ENCODE measurements at regions not wholly inside any gene's neighbourhood (a gene's known extent, or its start where the extent isn't known, plus 50 kb on each side); places are given as distances from the start of the nearest gene placed in this dataset.
"Not testable (repeated sequence)": the region's sequence is repeated elsewhere in the genome, so short reads cannot be mapped to it uniquely, and the experiment has no call there.

DNA sequence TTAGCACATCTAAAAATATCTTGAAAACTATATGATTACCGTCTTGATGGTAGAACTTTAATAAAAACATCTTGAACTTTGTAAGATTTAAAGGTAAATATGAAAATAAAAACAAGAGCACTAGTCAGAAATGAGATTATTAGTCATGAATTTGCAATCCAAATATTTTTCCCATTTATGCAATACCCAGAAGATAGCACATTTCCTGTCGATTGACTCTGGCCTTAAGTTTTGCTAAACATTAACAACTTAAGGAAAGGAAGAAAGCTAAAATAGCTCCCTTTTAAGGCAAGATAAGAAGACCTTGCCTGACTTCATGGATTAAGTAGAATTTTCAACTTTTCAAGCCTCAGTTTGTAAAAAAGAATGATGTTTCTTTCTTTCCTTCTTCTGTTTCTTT is 1374.7 kb upstream of the RAG2 start:
- no peaks in the 10 kb centered on the region for H3K79me2 ChIP-seq
- no peak overlapping the region for H3K9ac ChIP-seq
- no peak overlapping the region for H3K27ac ChIP-seq
- H3K4me2 ChIP-seq (ENCODE audit: low read length): no peak overlapping the region
- H3K4me3 ChIP-seq (ENCODE audit: low read depth, low read length): no peak overlapping the region
- H3K36me3 ChIP-seq (ENCODE audit: control insufficient read depth, insufficient read depth, low read length): no peaks in the 10 kb centered on the region
- no peaks in the 10 kb centered on the region for H3K9me3 ChIP-seq (ENCODE audit: control insufficient read depth, low read length)
- H3K4me1 ChIP-seq: no peaks in the 10 kb centered on the region
- no peak overlapping the region for H2AFZ ChIP-seq
- no peaks in the 10 kb centered on the region for H3K27me3 ChIP-seq (ENCODE audit: control insufficient read depth, insufficient read depth, low read length)
- TF ChIP-seq, protein P1, sequence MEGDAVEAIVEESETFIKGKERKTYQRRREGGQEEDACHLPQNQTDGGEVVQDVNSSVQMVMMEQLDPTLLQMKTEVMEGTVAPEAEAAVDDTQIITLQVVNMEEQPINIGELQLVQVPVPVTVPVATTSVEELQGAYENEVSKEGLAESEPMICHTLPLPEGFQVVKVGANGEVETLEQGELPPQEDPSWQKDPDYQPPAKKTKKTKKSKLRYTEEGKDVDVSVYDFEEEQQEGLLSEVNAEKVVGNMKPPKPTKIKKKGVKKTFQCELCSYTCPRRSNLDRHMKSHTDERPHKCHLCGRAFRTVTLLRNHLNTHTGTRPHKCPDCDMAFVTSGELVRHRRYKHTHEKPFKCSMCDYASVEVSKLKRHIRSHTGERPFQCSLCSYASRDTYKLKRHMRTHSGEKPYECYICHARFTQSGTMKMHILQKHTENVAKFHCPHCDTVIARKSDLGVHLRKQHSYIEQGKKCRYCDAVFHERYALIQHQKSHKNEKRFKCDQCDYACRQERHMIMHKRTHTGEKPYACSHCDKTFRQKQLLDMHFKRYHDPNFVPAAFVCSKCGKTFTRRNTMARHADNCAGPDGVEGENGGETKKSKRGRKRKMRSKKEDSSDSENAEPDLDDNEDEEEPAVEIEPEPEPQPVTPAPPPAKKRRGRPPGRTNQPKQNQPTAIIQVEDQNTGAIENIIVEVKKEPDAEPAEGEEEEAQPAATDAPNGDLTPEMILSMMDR (IDR thresholded peaks at IDR 0.05): no peak

- not testable (repeated sequence) for H3K9ac ChIP-seq; H3K4me2 ChIP-seq (ENCODE audit: low read length); H3K36me3 ChIP-seq (ENCODE audit: control insufficient read depth, insufficient read depth, low read length); H3K27me3 ChIP-seq (ENCODE audit: control insufficient read depth, insufficient read depth, low read length); H3K9me3 ChIP-seq (ENCODE audit: control insufficient read depth, low read length); H3K79me2 ChIP-seq; H3K27ac ChIP-seq; H2AFZ ChIP-seq; H3K4me3 ChIP-seq (ENCODE audit: low read depth, low read length); H3K4me1 ChIP-seq
Measured at GRCh38 chr11:37969336-37969735, 1371.3 kb upstream of the RAG2 start.

- TF ChIP-seq, protein P1 (IDR thresholded peaks at IDR 0.05): no peak
- H3K27ac ChIP-seq: no peak overlapping the region
- H2AFZ ChIP-seq: no peak overlapping the region
- H3K79me2 ChIP-seq: no peaks in the 10 kb centered on the region
- H3K4me1 ChIP-seq: no peaks in the 10 kb centered on the region
- H3K9ac ChIP-seq: no peak overlapping the region
- H3K9me3 ChIP-seq (ENCODE audit: control insufficient read depth, low read length): no peaks in the 10 kb centered on the region
- H3K4me2 ChIP-seq (ENCODE audit: low read length): no peak overlapping the region
- no peaks in the 10 kb centered on the region for H3K27me3 ChIP-seq (ENCODE audit: control insufficient read depth, insufficient read depth, low read length)
- H3K4me3 ChIP-seq (ENCODE audit: low read depth, low read length): no peak overlapping the region
- no peaks in the 10 kb centered on the region for H3K36me3 ChIP-seq (ENCODE audit: control insufficient read depth, insufficient read depth, low read length)
Measured at GRCh38 chr11:37968148-37968547, 1370.1 kb upstream of the RAG2 start.

DNA sequence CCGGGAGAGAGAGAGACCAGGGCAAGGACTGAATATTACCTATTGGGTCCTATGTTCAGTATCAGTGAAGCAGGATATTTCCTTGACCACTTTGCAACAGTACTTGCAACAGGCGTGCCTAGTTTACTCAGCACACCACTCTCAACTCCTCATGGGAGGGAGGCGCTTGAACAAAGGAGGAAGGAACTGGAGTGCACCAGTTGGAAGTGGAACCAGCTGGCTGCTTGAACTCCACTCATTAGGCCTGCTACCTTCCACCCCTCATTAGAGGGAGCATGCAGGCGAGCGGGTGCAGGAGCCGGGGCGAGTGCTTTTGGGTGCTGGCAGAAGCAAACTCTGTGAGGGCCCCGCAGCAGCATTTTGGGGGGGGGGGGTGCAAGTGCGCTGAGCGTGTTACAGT is 1369.6 kb upstream of the RAG2 start:
- TF ChIP-seq, protein P1 (IDR thresholded peaks at IDR 0.05): no peak
- no peak overlapping the region for H3K9ac ChIP-seq

GRCh38 chr11:37963440-37963839 is 1365.4 kb upstream of the RAG2 start:
- H3K4me3 ChIP-seq (ENCODE audit: low read depth, low read length): no peak overlapping the region
- no peaks in the 10 kb centered on the region for H3K79me2 ChIP-seq
- H3K36me3 ChIP-seq (ENCODE audit: control insufficient read depth, insufficient read depth, low read length): no peaks in the 10 kb centered on the region
- H3K9ac ChIP-seq: no peak overlapping the region
- no peaks in the 10 kb centered on the region for H3K9me3 ChIP-seq (ENCODE audit: control insufficient read depth, low read length)
- H3K27me3 ChIP-seq (ENCODE audit: control insufficient read depth, insufficient read depth, low read length): no peaks in the 10 kb centered on the region
- TF ChIP-seq, protein P1 (IDR thresholded peaks at IDR 0.05): no peak
- no peaks in the 10 kb centered on the region for H3K4me1 ChIP-seq
- H3K27ac ChIP-seq: no peak overlapping the region
- no peak overlapping the region for H2AFZ ChIP-seq
- no peak overlapping the region for H3K4me2 ChIP-seq (ENCODE audit: low read length)

More for the DNA sequence above, 1369.6 kb upstream of the RAG2 start:
- H3K36me3 ChIP-seq (ENCODE audit: control insufficient read depth, insufficient read depth, low read length): no peaks in the 10 kb centered on the region
- no peaks in the 10 kb centered on the region for H3K9me3 ChIP-seq (ENCODE audit: control insufficient read depth, low read length)
- no peak overlapping the region for H2AFZ ChIP-seq
- H3K4me3 ChIP-seq (ENCODE audit: low read depth, low read length): no peak overlapping the region
- H3K27me3 ChIP-seq (ENCODE audit: control insufficient read depth, insufficient read depth, low read length): no peaks in the 10 kb centered on the region
- no peaks in the 10 kb centered on the region for H3K79me2 ChIP-seq
- H3K4me1 ChIP-seq: no peaks in the 10 kb centered on the region
- H3K27ac ChIP-seq: no peak overlapping the region
- no peak overlapping the region for H3K4me2 ChIP-seq (ENCODE audit: low read length)
